Bronchial epithelial cell (primary cell): ENCODE measurements at regions not wholly inside any gene's neighbourhood (a gene's known extent, or its start where the extent isn't known, plus 50 kb on each side); places are given as distances from the start of the nearest gene placed in this dataset.

Experiments used
- DNase-seq: peaks from one replicate; pipeline ENCODE4 v3.0.0-alpha.2; 2010; ENCODE audit warnings: low read depth
- FAIRE-seq: peaks from 2 replicates; lab custom pipeline; 2011; peaks lifted over from hg19 to GRCh38; lab: Jason Lieb, UNC
- H3K27me3 ChIP-seq: 2 replicates; pipeline ENCODE4 v1.5.1; 2011; ENCODE audit warnings: low read length; ENCODE audit not compliant: control insufficient read depth, insufficient read depth
- H3K36me3 ChIP-seq: 2 replicates; pipeline ENCODE4 v1.5.1; 2011; ENCODE audit warnings: low read length; ENCODE audit not compliant: control insufficient read depth, insufficient read depth
- H3K4me3 ChIP-seq: 2 replicates; pipeline ENCODE4 v1.5.1; 2011; ENCODE audit warnings: mild to moderate bottlenecking, low read depth, low read length, control low read depth
- TF ChIP-seq, protein P1 (sequence below): IDR thresholded peaks from 2 replicates; pipeline ENCODE4 v1.5.1; 2011; ENCODE audit warnings: mild to moderate bottlenecking, moderate library complexity, low read length, control low read depth, inconsistent platforms; ENCODE audit not compliant: insufficient read depth, severe bottlenecking

DNA sequence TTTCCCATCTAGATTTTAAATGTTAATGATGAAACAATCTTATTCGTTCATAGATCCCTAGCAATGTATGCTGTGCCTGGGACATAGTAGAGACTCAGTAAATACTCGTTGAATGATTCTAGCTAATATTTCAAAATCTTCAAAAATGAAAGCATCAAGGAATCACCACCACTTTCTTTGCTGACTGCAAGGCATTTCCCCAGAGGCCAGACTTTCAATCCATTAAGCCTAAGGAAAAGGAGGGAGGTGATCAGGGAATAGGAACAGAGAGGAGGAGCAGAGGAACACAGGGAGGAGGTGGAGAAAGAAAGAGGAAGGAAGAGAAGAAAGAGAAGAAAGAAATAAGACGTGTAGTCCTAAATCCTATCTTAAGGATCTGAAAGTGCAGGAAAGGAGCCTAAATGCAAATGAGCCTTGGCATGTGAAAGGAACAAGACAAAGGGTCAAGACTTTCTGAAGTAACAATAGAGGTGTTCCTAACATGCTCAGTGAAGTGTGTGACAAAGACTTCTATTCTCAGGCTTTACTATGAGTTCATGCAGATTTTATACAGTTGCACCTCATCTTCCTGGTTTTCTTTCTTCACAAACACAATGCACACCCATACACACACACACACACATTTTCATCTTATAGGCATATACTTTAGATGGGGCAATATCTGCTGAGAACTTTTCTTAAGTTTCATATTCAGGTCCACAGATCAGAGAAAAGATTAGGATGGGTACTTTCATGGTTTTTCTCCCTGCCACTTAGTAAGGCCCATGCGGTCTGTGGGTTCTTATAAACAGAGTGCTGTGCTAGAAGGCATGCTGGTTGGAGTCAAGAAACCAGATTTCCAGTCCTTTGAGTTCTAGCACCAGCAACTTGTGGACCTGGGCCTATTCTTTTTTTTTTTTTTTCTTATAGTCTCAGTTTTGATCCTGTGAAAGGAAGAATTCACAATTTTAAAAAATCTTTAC is 512.2 kb upstream of the TNC start:
- DNase-seq = no peak
- TF ChIP-seq, protein P1, sequence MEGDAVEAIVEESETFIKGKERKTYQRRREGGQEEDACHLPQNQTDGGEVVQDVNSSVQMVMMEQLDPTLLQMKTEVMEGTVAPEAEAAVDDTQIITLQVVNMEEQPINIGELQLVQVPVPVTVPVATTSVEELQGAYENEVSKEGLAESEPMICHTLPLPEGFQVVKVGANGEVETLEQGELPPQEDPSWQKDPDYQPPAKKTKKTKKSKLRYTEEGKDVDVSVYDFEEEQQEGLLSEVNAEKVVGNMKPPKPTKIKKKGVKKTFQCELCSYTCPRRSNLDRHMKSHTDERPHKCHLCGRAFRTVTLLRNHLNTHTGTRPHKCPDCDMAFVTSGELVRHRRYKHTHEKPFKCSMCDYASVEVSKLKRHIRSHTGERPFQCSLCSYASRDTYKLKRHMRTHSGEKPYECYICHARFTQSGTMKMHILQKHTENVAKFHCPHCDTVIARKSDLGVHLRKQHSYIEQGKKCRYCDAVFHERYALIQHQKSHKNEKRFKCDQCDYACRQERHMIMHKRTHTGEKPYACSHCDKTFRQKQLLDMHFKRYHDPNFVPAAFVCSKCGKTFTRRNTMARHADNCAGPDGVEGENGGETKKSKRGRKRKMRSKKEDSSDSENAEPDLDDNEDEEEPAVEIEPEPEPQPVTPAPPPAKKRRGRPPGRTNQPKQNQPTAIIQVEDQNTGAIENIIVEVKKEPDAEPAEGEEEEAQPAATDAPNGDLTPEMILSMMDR = no peak
- no peaks in the 10 kb centered on the region for H3K27me3 ChIP-seq
- FAIRE-seq = no peak
- H3K4me3 ChIP-seq = no peak overlapping the region
- H3K36me3 ChIP-seq = no peaks in the 10 kb centered on the region

DNA sequence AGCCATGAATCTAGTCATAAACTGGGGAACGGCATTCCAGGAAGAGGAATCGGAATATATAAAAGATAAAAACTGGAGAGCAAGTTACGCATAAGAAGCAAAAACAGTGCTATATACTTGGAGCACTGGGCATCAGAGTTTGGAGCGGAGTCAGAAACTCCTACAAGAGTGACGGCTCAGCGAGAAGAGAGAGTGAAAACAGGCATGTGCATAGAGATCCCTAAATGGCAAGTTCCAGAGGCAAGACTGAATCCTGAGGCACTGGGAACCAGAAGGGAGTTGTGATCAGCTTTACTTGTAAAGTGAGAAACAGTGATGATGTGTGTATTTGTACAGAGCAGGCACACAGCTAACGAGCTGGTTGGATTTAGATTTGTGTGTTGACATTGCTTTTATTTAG is 514.4 kb upstream of the TNC start:
- no peak for FAIRE-seq
- Histone ChIP-seq H3K27me3 (no peaks in the 10 kb centered on the region), H3K36me3 (no peaks in the 10 kb centered on the region), H3K4me3 (no peak overlapping the region)
- no peak for DNase-seq
- TF ChIP-seq, protein P1 = no peak

DNA sequence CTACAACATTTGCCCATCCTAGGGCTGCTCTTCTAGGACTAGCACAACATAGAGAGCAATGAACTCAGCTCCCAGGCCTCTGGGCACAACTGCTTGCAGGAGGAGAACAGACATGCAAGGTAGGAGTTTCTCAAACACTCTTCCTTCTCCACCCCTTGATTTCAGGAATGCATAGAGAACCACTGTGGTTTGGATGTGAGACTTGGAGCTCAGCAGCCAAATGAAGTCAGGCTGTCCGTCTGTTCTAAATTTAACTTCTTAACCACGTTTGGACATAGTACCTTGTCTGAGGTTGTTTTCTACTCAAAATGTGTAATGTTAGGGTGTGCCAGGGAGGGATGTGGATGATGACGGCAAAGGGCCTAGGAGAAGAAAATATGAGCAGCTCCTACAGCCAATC is 515.1 kb upstream of the TNC start:
- H3K4me3 ChIP-seq = no peak overlapping the region
- H3K36me3 ChIP-seq = no peaks in the 10 kb centered on the region
- H3K27me3 ChIP-seq = no peaks in the 10 kb centered on the region
- FAIRE-seq (peak; percentile 58), DNase-seq (no peak)
- TF ChIP-seq, protein P1 = no peak

DNA sequence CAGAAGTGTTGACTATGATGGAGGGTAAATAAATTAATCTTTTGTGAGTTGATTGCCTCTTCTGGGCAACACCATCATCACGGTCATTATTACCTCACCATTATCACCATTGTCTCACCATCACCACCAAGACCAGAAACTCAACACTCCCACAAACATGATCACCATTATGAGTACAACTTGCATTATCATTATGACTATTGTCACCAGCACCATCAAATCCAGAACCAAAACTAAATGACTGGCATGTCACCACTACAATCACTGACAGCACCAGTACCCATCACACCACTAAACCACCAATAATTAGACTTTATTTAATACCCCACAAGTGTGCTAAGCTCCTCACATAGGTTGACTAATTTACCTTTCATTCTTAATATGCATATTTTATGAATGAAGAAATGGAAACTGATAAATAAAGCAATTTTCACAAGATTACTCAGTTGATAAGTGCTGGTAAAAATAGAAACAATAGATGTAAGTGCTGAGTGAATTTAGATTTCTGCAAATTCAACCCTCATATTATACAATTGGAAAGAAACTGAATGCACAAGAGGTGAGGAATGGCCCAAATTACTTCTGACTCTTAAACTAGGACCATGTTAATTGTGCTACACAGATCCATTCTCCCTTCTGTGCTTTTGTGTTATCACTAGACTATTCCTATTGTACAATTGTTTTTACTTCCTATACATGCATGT is 517.8 kb upstream of the PAPPA start:
- no peaks in the 10 kb centered on the region for H3K27me3 ChIP-seq
- TF ChIP-seq, protein P1 = no peak
- H3K4me3 ChIP-seq = no peak overlapping the region
- DNase-seq = no peak
- H3K36me3 ChIP-seq = no peaks in the 10 kb centered on the region
- FAIRE-seq = no peak

DNA sequence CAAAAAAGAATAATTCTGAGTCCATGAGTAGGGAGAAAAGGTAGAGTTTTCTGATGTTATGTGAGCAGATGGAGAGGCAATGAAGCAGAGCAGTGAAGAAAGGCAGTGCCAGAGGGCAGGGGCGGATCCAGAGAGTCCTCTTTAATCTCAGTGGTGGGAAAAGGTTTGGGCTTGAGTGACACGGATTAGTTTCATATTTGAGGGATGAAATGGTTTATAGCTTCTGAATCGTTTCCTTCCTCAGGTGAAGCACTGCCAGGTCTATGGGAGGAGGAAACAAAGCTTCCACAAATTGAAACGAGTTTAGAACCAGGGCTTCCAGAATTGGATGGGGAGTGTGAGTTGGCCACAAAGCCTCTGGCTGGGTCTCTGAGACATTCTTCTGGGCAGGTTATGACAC is 517.0 kb upstream of the PAPPA start:
- TF ChIP-seq, protein P1 = no peak
- H3K36me3 ChIP-seq = no peaks in the 10 kb centered on the region
- FAIRE-seq (no peak), DNase-seq (peak; percentile 30)
- no peaks in the 10 kb centered on the region for H3K27me3 ChIP-seq
- no peak overlapping the region for H3K4me3 ChIP-seq
